A204.1 (cell line): ENCODE measurements at regions not wholly inside any gene's neighbourhood (a gene's known extent, or its start where the extent isn't known, plus 50 kb on each side); places are given as distances from the start of the nearest gene placed in this dataset.

Experiments used
- FAIRE-seq: peaks from 2 replicates; lab custom pipeline; 2012; peaks lifted over from hg19 to GRCh38; lab: Jason Lieb, UNC

GRCh38 chr1:181392133-181392532 lies 91.2 kb upstream of the CACNA1E start:
- FAIRE-seq = no peak

- FAIRE-seq = no peak
Observed at GRCh38 chr1:181392613-181393220, 90.6 kb upstream of the CACNA1E start.

- FAIRE-seq = no peak
Observed at GRCh38 chr1:181394766-181395165, 88.6 kb upstream of the CACNA1E start.

GRCh38 chr1:181396171-181396670 lies 87.1 kb upstream of the CACNA1E start:
- FAIRE-seq = no peak

- no peak for FAIRE-seq
Observed at GRCh38 chr1:181396811-181397210, 86.5 kb upstream of the CACNA1E start.

GRCh38 chr1:181397845-181398244 lies 85.5 kb upstream of the CACNA1E start:
- FAIRE-seq = no peak

- FAIRE-seq = no peak
Observed at GRCh38 chr1:181398544-181398943, 84.8 kb upstream of the CACNA1E start.

GRCh38 chr1:181405584-181405983 lies 77.7 kb upstream of the CACNA1E start:
- no peak for FAIRE-seq

GRCh38 chr1:181406989-181407388 lies 76.3 kb upstream of the CACNA1E start:
- no peak for FAIRE-seq

GRCh38 chr1:181409981-181410380 lies 73.3 kb upstream of the CACNA1E start:
- FAIRE-seq = no peak

- no peak for FAIRE-seq
Observed at GRCh38 chr1:181412746-181413145, 70.6 kb upstream of the CACNA1E start.

- FAIRE-seq = no peak
Observed at GRCh38 chr1:181413195-181413815, 70.0 kb upstream of the CACNA1E start.

- FAIRE-seq = no peak
Observed at GRCh38 chr1:181413836-181414235, 69.5 kb upstream of the CACNA1E start.

- FAIRE-seq = no peak
Observed at GRCh38 chr1:181416268-181416860, 67.0 kb upstream of the CACNA1E start.

- no peak for FAIRE-seq
Observed at GRCh38 chr1:181417915-181418314, 65.4 kb upstream of the CACNA1E start.

- no peak for FAIRE-seq
Observed at GRCh38 chr1:181423301-181423918, 59.9 kb upstream of the CACNA1E start.

- peak; percentile 88 for FAIRE-seq
Observed at GRCh38 chr1:181424786-181425403, 58.4 kb upstream of the CACNA1E start.

- no peak for FAIRE-seq
Observed at GRCh38 chr1:181425566-181425965, 57.8 kb upstream of the CACNA1E start.

- FAIRE-seq = no peak
Observed at GRCh38 chr1:181429462-181429861, 53.9 kb upstream of the CACNA1E start.

- no peak for FAIRE-seq
Observed at GRCh38 chr1:181430015-181430885, 53.1 kb upstream of the CACNA1E start.
